CD4-positive, alpha-beta memory T cell (primary cell): ENCODE measurements at regions not wholly inside any gene's neighbourhood (a gene's known extent, or its start where the extent isn't known, plus 50 kb on each side); places are given as distances from the start of the nearest gene placed in this dataset.

ENCODE experiments used
- CTCF ChIA-PET: fragments of 350-600 bp; sonication (Branson Sonifier 250); formaldehyde crosslinking; loops from one replicate; lab custom pipeline; 2021; ENCODE audit warnings: inconsistent platforms; ENCODE audit not compliant: partially characterized antibody; lab: Charles Lee
- POLR2A ChIA-PET: fragments of 350-600 bp; sonication (Branson Sonifier 250); formaldehyde crosslinking; loops from one replicate; lab custom pipeline; 2021; ENCODE audit not compliant: partially characterized antibody; lab: Charles Lee
- DNase-seq, 5 donors: peaks; one replicate each; pipeline versions ENCODE4 v3.0.0 to v3.0.0-alpha.2; 2020 to 2022; ENCODE audit warnings: mixed read lengths in 1 of 5
- H3K27ac ChIP-seq: one replicate; pipeline ENCODE4 v1.7.0; 2013; ENCODE audit warnings: low read depth, low read length
- H3K27me3 ChIP-seq: 2 replicates; pipeline ENCODE4 v1.7.0; 2013; ENCODE audit warnings: mild to moderate bottlenecking, low read length, moderate library complexity; ENCODE audit not compliant: insufficient read depth
- H3K36me3 ChIP-seq: 2 replicates; pipeline ENCODE4 v1.7.0; 2013; ENCODE audit warnings: mild to moderate bottlenecking, low read length, moderate library complexity; ENCODE audit not compliant: insufficient read depth
- H3K4me1 ChIP-seq: 2 replicates; pipeline ENCODE4 v1.7.0; 2013; ENCODE audit warnings: mild to moderate bottlenecking, low read length, moderate library complexity; ENCODE audit not compliant: insufficient read depth
- H3K4me3 ChIP-seq, 2 donors: one replicate each; pipeline ENCODE4 v1.7.0; 2013; ENCODE audit warnings: low read length in 2 of 2, mild to moderate bottlenecking in 1 of 2
- H3K9me3 ChIP-seq, 2 donors: one replicate each; pipeline ENCODE4 v1.7.0; 2013; ENCODE audit warnings: low read length in 2 of 2, control low read depth in 1 of 2; ENCODE audit not compliant: control insufficient read depth in 1 of 2
- H3K27ac Mint-ChIP-seq, 7 donors: one replicate each; pipeline ENCODE4 v1.8.0; 2020 to 2021; ENCODE audit warnings: mixed read lengths in 7 of 7, mild to moderate bottlenecking in 6 of 7, inconsistent platforms in 3 of 7, moderate library complexity in 3 of 7
- H3K27me3 Mint-ChIP-seq, 2 donors: one replicate each; pipeline ENCODE4 v1.8.0; 2020 to 2021; ENCODE audit warnings: mixed read lengths in 2 of 2
- H3K36me3 Mint-ChIP-seq, 2 donors: one replicate each; pipeline ENCODE4 v1.8.0; 2020 to 2021; ENCODE audit warnings: mixed read lengths in 2 of 2, inconsistent platforms in 1 of 2, mild to moderate bottlenecking in 1 of 2
- H3K4me1 Mint-ChIP-seq, 4 donors: one replicate each; pipeline ENCODE4 v1.8.0; 2020 to 2021; ENCODE audit warnings: mixed read lengths in 4 of 4, mild to moderate bottlenecking in 1 of 4
- H3K4me3 Mint-ChIP-seq, 8 donors: one replicate each; pipeline ENCODE4 v1.8.0; 2020 to 2021; ENCODE audit warnings: mixed read lengths in 8 of 8, mild to moderate bottlenecking in 7 of 8, moderate library complexity in 6 of 8, inconsistent platforms in 3 of 8
- H3K9me3 Mint-ChIP-seq, 8 donors: one replicate each; pipeline ENCODE4 v1.8.0; 2020 to 2021; ENCODE audit warnings: mixed read lengths in 8 of 8, mild to moderate bottlenecking in 5 of 8, inconsistent platforms in 3 of 8, moderate library complexity in 1 of 8
- intact Hi-C: fragments of 100-400 bp; cut with micrococcal nuclease; formaldehyde crosslinking; loops from one replicate; pipeline ENCODE4 v1.15.1; 2023

DNA sequence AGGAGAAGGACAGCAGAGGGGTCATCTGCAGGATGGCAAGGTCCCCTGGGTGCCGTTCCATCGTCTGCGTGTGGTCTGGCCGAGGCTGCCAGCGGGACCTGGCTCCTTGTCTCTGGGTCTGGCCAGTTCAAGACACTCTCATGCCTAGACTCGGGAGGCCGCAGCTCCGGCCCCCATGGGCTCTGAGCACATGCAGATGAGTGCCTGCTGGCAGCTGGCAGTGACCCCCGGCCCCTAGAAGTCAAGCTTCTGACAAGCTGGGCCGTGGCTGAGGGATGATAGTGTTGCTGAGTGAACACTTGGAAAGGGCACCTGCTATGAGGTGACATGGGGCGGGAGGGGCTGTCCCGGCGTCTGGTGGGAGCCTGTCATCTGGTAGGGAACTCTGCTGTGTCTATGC is 1180.6 kb downstream of the BRD1 start:
- H3K4me1 ChIP-seq = no peaks in the 10 kb centered on the region
- Mint-ChIP-seq H3K4me3 (no peak overlapping the region), H3K27ac (no peak overlapping the region), H3K36me3 (no peaks in the 10 kb centered on the region), H3K4me1 (no peaks in the 10 kb centered on the region), H3K9me3 (no peaks in the 10 kb centered on the region), H3K27me3 (peaks cover 0 to 1% of the 10 kb centered on the region in 2 donors)
- ChIA-PET POLR2A (no interaction called here), CTCF (no interaction called here)
- intact Hi-C loops = no loop called here
- no peaks in the 10 kb centered on the region for H3K9me3 ChIP-seq
- DNase-seq = no peak
- H3K4me3 ChIP-seq = no peak overlapping the region
- no peak overlapping the region for H3K27ac ChIP-seq
- no peaks in the 10 kb centered on the region for H3K36me3 ChIP-seq
- no peaks in the 10 kb centered on the region for H3K27me3 ChIP-seq

- intact Hi-C loops = no loop called here
- Mint-ChIP-seq H3K36me3 (no peaks in the 10 kb centered on the region), H3K27ac (no peak overlapping the region), H3K4me1 (no peaks in the 10 kb centered on the region), H3K27me3 (peaks cover 0 to 1% of the 10 kb centered on the region in 2 donors), H3K9me3 (no peaks in the 10 kb centered on the region), H3K4me3 (no peak overlapping the region)
- ChIA-PET POLR2A (no interaction called here), CTCF (no interaction called here)
- no peaks in the 10 kb centered on the region for H3K4me1 ChIP-seq
- H3K36me3 ChIP-seq = no peaks in the 10 kb centered on the region
- no peak overlapping the region for H3K4me3 ChIP-seq
- no peak for DNase-seq
- H3K27me3 ChIP-seq = no peaks in the 10 kb centered on the region
- H3K9me3 ChIP-seq = no peaks in the 10 kb centered on the region
- no peak overlapping the region for H3K27ac ChIP-seq
Measured at GRCh38 chr22:48646216-48646925, 1181.3 kb downstream of the BRD1 start.

DNA sequence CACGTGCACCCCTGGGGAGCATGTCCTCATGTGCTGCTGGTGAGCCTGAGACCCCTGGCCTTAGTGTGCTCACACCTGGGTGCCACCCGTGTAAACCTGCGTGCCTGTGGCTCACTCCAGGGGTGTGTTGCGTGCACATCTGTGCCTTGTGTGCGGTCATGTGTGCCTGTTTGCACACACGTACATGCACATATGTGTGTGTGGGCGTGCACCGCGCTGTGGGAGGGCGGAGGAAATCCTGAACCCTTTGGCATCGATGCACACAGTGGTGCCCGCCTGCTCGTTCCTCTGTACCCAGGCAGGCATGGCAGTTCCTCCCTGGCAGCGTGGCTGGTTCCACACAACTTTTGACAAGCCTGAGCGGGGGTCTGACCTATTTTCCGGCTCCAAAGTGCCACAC is 1181.9 kb downstream of the BRD1 start:
- H3K4me3 Mint-ChIP-seq = no peak overlapping the region
- POLR2A ChIA-PET = no interaction called here
- H3K4me1 ChIP-seq = no peaks in the 10 kb centered on the region

GRCh38 chr22:48644997-48645396 is 1182.7 kb downstream of the BRD1 start:
- no peaks in the 10 kb centered on the region for H3K9me3 Mint-ChIP-seq
- Histone ChIP-seq H3K36me3 (no peaks in the 10 kb centered on the region), H3K4me1 (no peaks in the 10 kb centered on the region), H3K4me3 (no peak overlapping the region), H3K9me3 (no peaks in the 10 kb centered on the region), H3K27me3 (no peaks in the 10 kb centered on the region), H3K27ac (no peak overlapping the region)
- no peaks in the 10 kb centered on the region for H3K36me3 Mint-ChIP-seq
- no peak overlapping the region for H3K4me3 Mint-ChIP-seq
- POLR2A ChIA-PET = no interaction called here
- DNase-seq = no peak
- no peak overlapping the region for H3K27ac Mint-ChIP-seq
- CTCF ChIA-PET = no interaction called here
- peaks cover 0 to 1% of the 10 kb centered on the region in 2 donors for H3K27me3 Mint-ChIP-seq
- intact Hi-C loops = no loop called here
- no peaks in the 10 kb centered on the region for H3K4me1 Mint-ChIP-seq

More for the DNA sequence above, 1181.9 kb downstream of the BRD1 start:
- Mint-ChIP-seq H3K36me3 (no peaks in the 10 kb centered on the region), H3K27ac (no peak overlapping the region), H3K9me3 (no peaks in the 10 kb centered on the region), H3K27me3 (peaks cover 0 to 1% of the 10 kb centered on the region in 2 donors), H3K4me1 (no peaks in the 10 kb centered on the region)
- no peaks in the 10 kb centered on the region for H3K9me3 ChIP-seq
- DNase-seq = no peak
- intact Hi-C loops = no loop called here
- CTCF ChIA-PET = no interaction called here
- H3K27me3 ChIP-seq = no peaks in the 10 kb centered on the region
- H3K36me3 ChIP-seq = no peaks in the 10 kb centered on the region
- H3K4me3 ChIP-seq = no peak overlapping the region
- H3K27ac ChIP-seq = no peak overlapping the region

- ChIA-PET CTCF (no interaction called here), POLR2A (no interaction called here)
- no peak for DNase-seq
- Histone ChIP-seq H3K36me3 (no peaks in the 10 kb centered on the region), H3K27ac (no peak overlapping the region), H3K4me1 (no peaks in the 10 kb centered on the region), H3K27me3 (no peaks in the 10 kb centered on the region), H3K4me3 (no peak overlapping the region), H3K9me3 (no peaks in the 10 kb centered on the region)
- Mint-ChIP-seq H3K27ac (no peak overlapping the region), H3K4me3 (no peak overlapping the region), H3K4me1 (no peaks in the 10 kb centered on the region), H3K36me3 (no peaks in the 10 kb centered on the region), H3K27me3 (peaks cover 0 to 1% of the 10 kb centered on the region in 2 donors), H3K9me3 (no peaks in the 10 kb centered on the region)
- intact Hi-C loops = no loop called here
Measured at GRCh38 chr22:48644108-48644507, 1183.6 kb downstream of the BRD1 start.

DNA sequence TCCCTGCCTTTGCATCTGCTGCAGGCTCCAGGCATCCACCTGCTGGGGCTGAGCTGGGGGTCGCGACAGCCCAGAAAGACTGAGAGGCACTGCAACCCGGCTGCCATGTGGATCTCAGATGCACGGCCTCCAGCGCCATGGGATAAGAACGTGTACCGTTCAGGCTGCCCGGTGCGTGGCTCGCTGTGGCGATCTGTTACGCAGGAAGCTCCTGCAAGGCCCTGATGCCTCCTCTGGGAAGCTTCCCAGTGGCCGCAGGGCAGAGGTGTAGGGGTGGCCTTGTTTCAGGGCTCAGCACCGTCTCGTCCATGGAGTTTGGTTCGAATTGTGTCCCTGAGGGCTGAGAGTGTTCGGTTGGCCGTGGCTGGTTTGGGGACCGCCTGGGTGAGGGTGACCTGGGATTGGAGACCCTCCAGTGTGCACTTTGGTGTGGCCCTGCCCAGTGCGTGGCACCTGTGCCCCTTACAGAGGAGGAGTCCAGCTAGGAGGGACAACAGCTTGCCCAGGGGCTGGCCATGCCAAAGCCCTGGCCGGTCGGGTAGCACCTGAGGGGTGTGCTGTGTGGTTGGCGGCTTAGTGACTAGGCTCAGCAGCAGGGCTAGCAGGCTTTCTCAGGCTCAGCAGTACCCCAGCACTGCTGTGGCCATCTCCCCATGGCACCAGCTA is 1184.5 kb downstream of the BRD1 start:
- Mint-ChIP-seq H3K9me3 (no peaks in the 10 kb centered on the region), H3K27me3 (peaks cover 0 to 1% of the 10 kb centered on the region in 2 donors), H3K36me3 (no peaks in the 10 kb centered on the region), H3K4me3 (no peak overlapping the region), H3K4me1 (no peaks in the 10 kb centered on the region), H3K27ac (no peak overlapping the region)
- Histone ChIP-seq H3K36me3 (no peaks in the 10 kb centered on the region), H3K27me3 (no peaks in the 10 kb centered on the region), H3K4me1 (no peaks in the 10 kb centered on the region), H3K27ac (no peak overlapping the region), H3K9me3 (no peaks in the 10 kb centered on the region), H3K4me3 (no peak overlapping the region)
- ChIA-PET CTCF (no interaction called here), POLR2A (no interaction called here)
- intact Hi-C loops = no loop called here
- no peak for DNase-seq

DNA sequence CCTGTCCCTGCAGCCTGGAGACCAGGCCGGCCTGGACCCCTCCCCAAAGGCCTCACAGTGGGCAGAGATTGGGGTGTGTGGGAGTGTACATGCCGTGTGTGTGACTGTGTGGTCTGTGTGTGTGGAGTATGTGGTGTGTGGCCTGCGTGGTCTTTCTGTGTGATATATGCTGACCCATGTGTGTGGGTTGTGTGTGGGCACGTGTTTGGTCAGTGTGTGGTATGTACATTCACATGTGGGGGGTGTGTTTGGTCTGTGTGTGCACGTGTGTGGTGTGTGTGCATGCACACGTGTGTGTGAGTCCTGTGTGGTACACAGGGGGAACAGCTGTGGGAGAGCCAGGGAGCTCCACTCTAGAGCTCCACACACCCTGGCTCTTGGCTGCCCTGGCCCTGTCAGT is 1185.1 kb downstream of the BRD1 start:
- intact Hi-C loops = no loop called here
- H3K9me3 ChIP-seq = no peaks in the 10 kb centered on the region
- H3K27me3 ChIP-seq = no peaks in the 10 kb centered on the region
- CTCF ChIA-PET = no interaction called here
- no peak overlapping the region for H3K4me3 ChIP-seq
- Mint-ChIP-seq H3K27ac (no peak overlapping the region), H3K4me1 (no peaks in the 10 kb centered on the region), H3K9me3 (no peaks in the 10 kb centered on the region), H3K4me3 (no peak overlapping the region), H3K36me3 (no peaks in the 10 kb centered on the region), H3K27me3 (peaks cover 0 to 1% of the 10 kb centered on the region in 2 donors)
- H3K4me1 ChIP-seq = no peaks in the 10 kb centered on the region
- DNase-seq = no peak
- POLR2A ChIA-PET = no interaction called here
- no peak overlapping the region for H3K27ac ChIP-seq
- no peaks in the 10 kb centered on the region for H3K36me3 ChIP-seq
